OCI-LY7 (cell line): ENCODE measurements at regions not wholly inside any gene's neighbourhood (a gene's known extent, or its start where the extent isn't known, plus 50 kb on each side); places are given as distances from the start of the nearest gene placed in this dataset.

Experiments
- BruUV-seq: library from RNA; stranded (reverse); fragments of 400-500 nt; replicated peaks from 2 replicates; lab custom pipeline; 2021; lab: Mats Ljungman, UMichigan
- CTCF ChIA-PET: fragments of 300-600 bp; sonication (Branson Sonifier 250); formaldehyde crosslinking; loops from one replicate; lab custom pipeline; 2022; ENCODE audit warnings: antibody characterized with exemption; ENCODE audit not compliant: unreplicated experiment; lab: Charles Lee
- POLR2A ChIA-PET: fragments of 300-600 bp; sonication (Branson Sonifier 250); formaldehyde crosslinking; loops from one replicate; lab custom pipeline; 2022; ENCODE audit warnings: antibody characterized with exemption; lab: Charles Lee
- DNase-seq: peaks from one replicate; pipeline ENCODE4 v3.0.0-alpha.2; 2015; ENCODE audit warnings: low spot score
- H2AFZ ChIP-seq: fragments of 200-600 bp; sonication (generic), shearing (Covaris generic); 2 replicates; pipeline ENCODE4 v1.6.1; 2014; ENCODE audit warnings: mild to moderate bottlenecking, antibody characterized with exemption, low read length, moderate library complexity
- H3K27ac ChIP-seq: fragments of 200-600 bp; sonication (generic); 2 replicates; pipeline ENCODE4 v1.5.1; 2014; ENCODE audit warnings: mixed run types, low read depth, mild to moderate bottlenecking, moderate library complexity, low read length, inconsistent platforms; ENCODE audit not compliant: poor library complexity, severe bottlenecking
- H3K36me3 ChIP-seq: fragments of 200-600 bp; sonication (generic); 2 replicates; pipeline ENCODE4 v1.6.1; 2014; ENCODE audit warnings: mild to moderate bottlenecking, antibody characterized with exemption, low read length, moderate library complexity, mixed read lengths; ENCODE audit not compliant: insufficient read depth
- H3K4me1 ChIP-seq: fragments of 200-600 bp; sonication (generic); 2 replicates; pipeline ENCODE4 v1.5.1; 2014; ENCODE audit warnings: mild to moderate bottlenecking, low read length; ENCODE audit not compliant: insufficient read depth, poor library complexity, severe bottlenecking
- H3K4me2 ChIP-seq: fragments of 200-600 bp; sonication (generic); 2 replicates; pipeline ENCODE4 v1.6.1; 2014; ENCODE audit warnings: mild to moderate bottlenecking, low read length
- H3K4me3 ChIP-seq: fragments of 200-600 bp; sonication (generic); 2 replicates; pipeline ENCODE4 v1.5.1; 2014; ENCODE audit warnings: mild to moderate bottlenecking, low read depth, low read length; ENCODE audit not compliant: poor library complexity, severe bottlenecking
- H3K79me2 ChIP-seq: fragments of 200-600 bp; sonication (generic); 2 replicates; pipeline ENCODE4 v1.6.1; 2016; ENCODE audit warnings: low read depth, mild to moderate bottlenecking, low read length, moderate library complexity, mixed read lengths; ENCODE audit not compliant: insufficient read depth
- H3K9me2 ChIP-seq: fragments of 200-600 bp; sonication (generic); 2 replicates; pipeline ENCODE4 v1.6.1; 2016; ENCODE audit warnings: mild to moderate bottlenecking, low read length, mixed read lengths; ENCODE audit not compliant: insufficient read depth
- H3K9me3 ChIP-seq: fragments of 200-600 bp; sonication (generic); 2 replicates; pipeline ENCODE4 v1.6.1; 2014; ENCODE audit warnings: mild to moderate bottlenecking, mixed run types, low read length, mixed read lengths
- H4K20me1 ChIP-seq: fragments of 200-600 bp; sonication (generic); 2 replicates; pipeline ENCODE4 v1.6.1; 2014; ENCODE audit warnings: mild to moderate bottlenecking, antibody characterized with exemption, low read length, moderate library complexity, mixed read lengths; ENCODE audit not compliant: insufficient read depth
- EZH2phosphoT487 ChIP-seq: fragments of 200-600 bp; sonication (generic); IDR thresholded peaks from 2 replicates; pipeline ENCODE4 v1.6.1; 2018; ENCODE audit warnings: low read depth, borderline replicate concordance, mild to moderate bottlenecking, mixed run types, antibody characterized with exemption, low read length, moderate library complexity, mixed read lengths
- intact Hi-C: fragments of 100-400 bp; cut with micrococcal nuclease; formaldehyde crosslinking; loops from one replicate; pipeline ENCODE4 v1.10.0; 2022; ENCODE audit not compliant: unreplicated experiment
- TF ChIP-seq, protein P1 (sequence below): fragments of 200-600 bp; sonication (generic); conservative IDR thresholded peaks from 2 replicates; pipeline ENCODE4 v1.5.1; 2014; ENCODE audit warnings: mild to moderate bottlenecking, antibody characterized with exemption, low read length, moderate library complexity, mixed read lengths

DNA sequence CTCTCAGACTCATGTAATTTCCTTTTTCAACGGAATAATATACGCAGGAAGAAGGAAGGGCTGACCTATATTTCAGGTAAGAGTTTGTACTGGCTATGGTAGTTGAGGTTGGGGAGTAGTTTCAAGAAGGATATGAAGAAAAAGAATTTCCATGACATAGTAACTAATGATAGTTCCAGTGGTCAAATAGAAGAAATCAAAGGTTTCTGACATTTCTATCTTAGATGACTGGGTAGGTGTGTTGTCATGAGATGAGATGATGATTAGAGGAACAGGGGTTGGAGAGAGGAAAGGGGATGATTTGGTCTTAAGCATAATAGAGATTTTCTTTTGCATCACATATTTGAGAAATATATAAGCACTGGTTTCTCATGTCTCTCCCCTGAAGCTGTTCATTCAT is 166.0 kb downstream of the SPATA31D1 start:
- no peaks in the 10 kb centered on the region for H4K20me1 ChIP-seq
- BruUV-seq: no TSS peak
- ChIA-PET CTCF (no interaction called here), POLR2A (interaction anchor here (0.5 kb wide), 1 partner anchor 71 kb away, joined by 3 read pairs; no protein-coding TSS in a partner anchor)
- DNase-seq: no peak
- no peak overlapping the region for H3K4me2 ChIP-seq
- no peaks in the 10 kb centered on the region for H3K9me2 ChIP-seq
- no peak overlapping the region for H3K4me3 ChIP-seq
- H3K36me3 ChIP-seq: no peaks in the 10 kb centered on the region; the same call in 1 of the 2 replicates
- TF ChIP-seq, protein P1, sequence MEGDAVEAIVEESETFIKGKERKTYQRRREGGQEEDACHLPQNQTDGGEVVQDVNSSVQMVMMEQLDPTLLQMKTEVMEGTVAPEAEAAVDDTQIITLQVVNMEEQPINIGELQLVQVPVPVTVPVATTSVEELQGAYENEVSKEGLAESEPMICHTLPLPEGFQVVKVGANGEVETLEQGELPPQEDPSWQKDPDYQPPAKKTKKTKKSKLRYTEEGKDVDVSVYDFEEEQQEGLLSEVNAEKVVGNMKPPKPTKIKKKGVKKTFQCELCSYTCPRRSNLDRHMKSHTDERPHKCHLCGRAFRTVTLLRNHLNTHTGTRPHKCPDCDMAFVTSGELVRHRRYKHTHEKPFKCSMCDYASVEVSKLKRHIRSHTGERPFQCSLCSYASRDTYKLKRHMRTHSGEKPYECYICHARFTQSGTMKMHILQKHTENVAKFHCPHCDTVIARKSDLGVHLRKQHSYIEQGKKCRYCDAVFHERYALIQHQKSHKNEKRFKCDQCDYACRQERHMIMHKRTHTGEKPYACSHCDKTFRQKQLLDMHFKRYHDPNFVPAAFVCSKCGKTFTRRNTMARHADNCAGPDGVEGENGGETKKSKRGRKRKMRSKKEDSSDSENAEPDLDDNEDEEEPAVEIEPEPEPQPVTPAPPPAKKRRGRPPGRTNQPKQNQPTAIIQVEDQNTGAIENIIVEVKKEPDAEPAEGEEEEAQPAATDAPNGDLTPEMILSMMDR: no peak
- TF ChIP-seq EZH2phosphoT487: no peak
- H3K79me2 ChIP-seq: no peaks in the 10 kb centered on the region
- H3K4me1 ChIP-seq: peaks cover 10% of the 10 kb centered on the region
- H3K27ac ChIP-seq: no peak overlapping the region
- peak overlapping the region; percentile 49; the same call in 1 of the 2 replicates for H2AFZ ChIP-seq
- peaks cover 6% of the 10 kb centered on the region; the same call in 1 of the 2 replicates for H3K9me3 ChIP-seq
- intact Hi-C loops: no loop called here

DNA sequence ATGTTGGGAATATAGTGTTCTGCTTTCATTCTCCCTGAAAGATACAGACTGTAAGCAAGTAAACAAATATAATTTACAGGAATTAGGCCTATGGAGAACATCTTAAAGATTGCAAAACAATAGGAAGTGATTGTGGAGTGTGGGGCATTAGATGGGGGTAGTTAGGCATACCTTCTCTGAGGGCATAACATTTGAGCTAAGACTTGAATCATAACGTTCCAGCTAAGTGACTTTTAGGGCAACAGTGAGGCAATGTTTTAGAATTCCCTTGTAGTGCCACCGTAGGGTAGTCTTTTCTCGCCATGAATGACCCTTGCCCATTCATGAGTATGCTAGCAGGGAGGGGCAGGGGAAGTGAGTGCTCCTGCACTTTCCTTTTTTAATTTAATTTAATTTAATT is 173.3 kb downstream of the SPATA31D1 start:
- no TSS peak for BruUV-seq
- TF ChIP-seq, protein P1: no peak
- TF ChIP-seq EZH2phosphoT487: no peak

DNA sequence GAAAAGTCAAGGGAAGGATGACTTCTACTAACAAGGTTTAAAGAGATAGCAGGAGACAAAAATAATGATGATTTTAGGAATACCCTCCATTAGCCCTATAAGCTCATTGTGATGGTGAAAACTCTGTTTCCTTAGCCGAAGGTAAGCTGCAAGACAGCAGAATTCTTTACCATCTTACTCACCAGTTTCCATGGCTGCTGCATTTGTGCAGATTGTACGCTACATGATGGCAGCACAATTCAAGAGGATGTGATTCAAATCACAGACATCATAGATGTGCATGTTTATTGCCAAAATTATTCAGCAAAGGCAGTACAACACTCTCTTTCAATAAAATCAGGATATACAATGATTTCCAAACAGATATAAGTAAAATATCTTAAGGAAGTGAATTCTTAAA is 175.6 kb downstream of the SPATA31D1 start:
- ChIA-PET POLR2A (interaction anchor here (1.0 to 2.5 kb wide), 4 partner anchors 13 to 36 kb away, joined by 3 to 12 read pairs (median 4); no protein-coding TSS in a partner anchor), CTCF (interaction anchor here (0.5 kb wide), 1 partner anchor 12 kb away, joined by 3 read pairs; no protein-coding TSS in a partner anchor)
- TF ChIP-seq, protein P1: no peak
- TF ChIP-seq EZH2phosphoT487: no peak
- intact Hi-C loops: no loop called here
- peaks cover 9% of the 10 kb centered on the region for H3K4me1 ChIP-seq
- no peak overlapping the region for H3K27ac ChIP-seq
- no peak for DNase-seq
- no peaks in the 10 kb centered on the region for H4K20me1 ChIP-seq
- H3K9me2 ChIP-seq: no peaks in the 10 kb centered on the region
- no peak overlapping the region for H2AFZ ChIP-seq
- no peaks in the 10 kb centered on the region for H3K79me2 ChIP-seq
- H3K9me3 ChIP-seq: 0 out of 2 replicates have a peak, but pooled peaks cover 6% of the 10 kb centered on the region
- H3K36me3 ChIP-seq: no peaks in the 10 kb centered on the region
- BruUV-seq: no TSS peak
- H3K4me3 ChIP-seq: no peak overlapping the region
- no peak overlapping the region for H3K4me2 ChIP-seq

More for the DNA sequence above, 173.3 kb downstream of the SPATA31D1 start:
- H3K27ac ChIP-seq: no peak overlapping the region
- ChIA-PET CTCF (no interaction called here), POLR2A (interaction anchor here (0.6 kb wide), 2 partner anchors 20 to 30 kb away, joined by 3 read pairs; no protein-coding TSS in a partner anchor)
- no peaks in the 10 kb centered on the region for H3K9me2 ChIP-seq
- no peak overlapping the region for H3K4me2 ChIP-seq
- H3K4me1 ChIP-seq: no peaks in the 10 kb centered on the region
- DNase-seq: no peak
- H2AFZ ChIP-seq: no peak overlapping the region
- no peak overlapping the region for H3K4me3 ChIP-seq
- no peaks in the 10 kb centered on the region for H4K20me1 ChIP-seq
- intact Hi-C loops: no loop called here
- no peaks in the 10 kb centered on the region for H3K79me2 ChIP-seq
- H3K9me3 ChIP-seq: peaks cover 6% of the 10 kb centered on the region; the same call in 1 of the 2 replicates
- no peaks in the 10 kb centered on the region; the same call in 1 of the 2 replicates for H3K36me3 ChIP-seq
